ENCODE measurements at regions not wholly inside any gene's neighbourhood (a gene's known extent, or its start where the extent isn't known, plus 50 kb on each side); places are given as distances from the start of the nearest gene placed in this dataset.

GRCh38 chr6:21831521-21832291, 238.2 kb downstream of the SOX4 start:
- TF ChIP-seq POLR2AphosphoS5 (IDR thresholded peaks at IDR 0.05; ENCODE audit: borderline replicate concordance, low read depth, low read length) (no peak), EZH2 (IDR thresholded peaks at IDR 0.05) (no peak)
